CD4-positive, alpha-beta T cell treated with Interleukin-15 for 4 hours (primary cell): ENCODE measurements at regions not wholly inside any gene's neighbourhood (a gene's known extent, or its start where the extent isn't known, plus 50 kb on each side); places are given as distances from the start of the nearest gene placed in this dataset.
"Not testable (repeated sequence)": the region's sequence is repeated elsewhere in the genome, so short reads cannot be mapped to it uniquely, and the experiment has no call there.

Experiments used
- DNase-seq: peaks from one replicate; pipeline ENCODE4 v3.0.0-alpha.2; 2020; ENCODE audit warnings: low spot score

DNA sequence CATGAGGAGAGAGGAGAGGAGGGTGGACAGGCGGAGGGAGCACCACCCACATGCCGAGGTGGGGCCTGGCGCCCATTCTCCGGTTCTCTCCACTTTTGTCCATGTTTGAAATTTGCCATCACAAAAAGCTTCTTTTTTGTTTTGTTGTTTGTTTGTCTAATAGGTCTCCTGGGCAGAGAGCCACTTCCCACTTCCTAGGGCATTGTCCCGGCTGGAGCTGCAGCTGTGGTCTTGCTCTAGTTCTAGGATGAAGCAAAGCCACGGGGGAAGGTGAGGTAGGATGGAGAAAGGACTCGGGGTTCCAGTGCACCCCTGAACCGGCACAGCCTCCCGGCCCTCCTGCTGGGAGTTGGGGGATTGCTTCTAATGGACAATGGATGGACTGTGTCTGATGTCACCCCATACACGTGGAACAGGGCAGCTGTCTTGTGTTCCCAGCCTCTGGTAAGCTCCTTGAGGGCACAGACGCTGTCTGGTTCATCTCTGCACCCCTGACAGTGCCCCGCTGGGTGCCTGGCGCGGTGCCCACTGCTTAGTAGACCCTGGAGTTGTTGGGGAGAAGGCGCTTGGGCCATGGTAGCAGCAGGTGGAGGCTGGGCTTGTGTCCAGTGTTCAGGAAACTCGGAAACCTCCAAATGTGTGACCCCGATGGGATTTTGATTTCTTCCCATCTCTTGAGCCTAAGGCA is 278.4 kb downstream of the NDUFA10 start:
- DNase-seq: no peak

DNA sequence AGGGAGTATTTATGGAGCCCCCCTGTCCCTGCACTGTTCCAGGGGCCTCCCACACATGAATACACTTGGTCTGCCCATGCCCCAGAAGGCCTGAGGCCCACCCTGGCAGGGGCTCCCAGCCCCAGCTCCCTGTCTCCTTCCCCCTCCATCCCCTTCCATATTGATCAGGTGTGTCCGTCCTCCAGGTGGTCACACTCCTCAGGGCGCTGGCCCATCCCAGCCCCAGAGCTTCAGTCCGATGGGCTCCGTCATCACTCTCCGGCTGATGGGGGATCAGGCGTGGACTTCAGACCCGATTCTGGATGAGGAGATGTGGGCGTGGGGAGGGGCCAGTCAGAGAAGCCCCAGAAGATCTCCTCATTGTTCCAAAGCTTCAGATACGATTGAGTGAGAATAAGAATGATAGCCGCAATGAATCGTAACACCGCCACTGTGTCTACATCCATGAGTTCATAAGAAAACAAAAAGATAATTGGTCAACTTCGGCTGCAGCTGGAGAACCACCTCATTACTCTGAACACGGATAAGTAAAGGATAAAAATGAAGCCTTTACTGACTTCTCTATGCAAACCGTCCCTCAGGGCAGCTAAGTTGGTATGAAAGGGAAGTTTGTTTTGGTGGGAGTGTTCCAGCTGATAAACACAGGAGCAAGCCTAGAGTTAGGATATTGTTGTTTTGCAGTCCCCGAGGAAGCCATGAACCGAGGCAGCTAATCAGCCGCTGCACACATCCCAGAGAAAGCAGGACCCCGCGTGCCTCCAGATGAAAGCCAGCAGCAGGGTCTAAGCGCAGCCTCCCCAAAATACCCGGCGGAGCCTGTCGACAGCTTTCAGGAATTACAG is 279.5 kb downstream of the NDUFA10 start:
- no peak for DNase-seq

GRCh38 chr2:239744706-239745340 is 280.3 kb downstream of the NDUFA10 start:
- no peak for DNase-seq

DNA sequence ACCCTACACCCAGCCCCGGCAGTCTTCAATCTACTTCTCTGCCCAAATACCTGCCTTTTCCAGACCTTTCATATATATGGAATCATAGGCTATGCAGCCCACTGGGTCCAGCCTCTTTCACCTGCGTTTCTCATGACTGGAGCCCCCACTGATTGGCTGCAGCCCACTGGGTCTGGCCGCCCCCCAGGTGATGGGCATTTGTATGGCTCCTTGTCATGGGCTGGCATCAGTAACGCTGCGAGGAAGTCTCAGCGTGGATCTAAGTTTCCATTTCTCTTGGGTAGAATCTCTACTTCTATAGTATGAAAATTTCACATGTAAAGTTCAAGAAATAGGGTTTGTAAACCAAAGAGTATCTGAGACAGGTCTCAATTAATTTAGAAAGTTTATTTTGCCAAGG is 281.9 kb downstream of the NDUFA10 start:
- DNase-seq: no peak

- no peak for DNase-seq
Measured at GRCh38 chr2:239742377-239742776, 282.8 kb downstream of the NDUFA10 start.

- no peak for DNase-seq
Measured at GRCh38 chr2:239739206-239739605, 285.9 kb downstream of the NDUFA10 start.

DNA sequence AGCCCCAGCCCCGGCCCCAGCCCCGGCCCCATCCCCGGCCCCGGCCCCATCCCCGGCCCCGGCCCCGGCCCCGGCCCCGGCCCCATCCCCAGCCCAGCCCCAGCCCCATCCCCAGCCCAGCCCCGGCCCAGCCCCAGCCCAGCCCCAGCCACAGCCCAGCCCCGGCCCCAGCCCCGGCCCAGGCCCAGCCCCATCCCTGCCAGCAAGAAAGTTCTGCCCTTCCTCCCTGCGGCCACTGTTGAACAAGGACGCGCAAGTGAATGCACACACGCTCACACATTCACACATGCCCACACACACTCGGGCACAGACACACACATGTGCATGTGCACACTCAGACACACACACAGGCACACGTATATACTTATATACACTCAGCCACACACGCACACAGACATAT is 287.0 kb downstream of the NDUFA10 start:
- no peak for DNase-seq

- DNase-seq: no peak
Measured at GRCh38 chr2:239737144-239737463, 288.0 kb downstream of the NDUFA10 start.

GRCh38 chr2:239736358-239737143 is 288.6 kb downstream of the NDUFA10 start:
- no peak for DNase-seq

GRCh38 chr2:239735829-239736357 is 289.2 kb downstream of the NDUFA10 start:
- no peak for DNase-seq

DNA sequence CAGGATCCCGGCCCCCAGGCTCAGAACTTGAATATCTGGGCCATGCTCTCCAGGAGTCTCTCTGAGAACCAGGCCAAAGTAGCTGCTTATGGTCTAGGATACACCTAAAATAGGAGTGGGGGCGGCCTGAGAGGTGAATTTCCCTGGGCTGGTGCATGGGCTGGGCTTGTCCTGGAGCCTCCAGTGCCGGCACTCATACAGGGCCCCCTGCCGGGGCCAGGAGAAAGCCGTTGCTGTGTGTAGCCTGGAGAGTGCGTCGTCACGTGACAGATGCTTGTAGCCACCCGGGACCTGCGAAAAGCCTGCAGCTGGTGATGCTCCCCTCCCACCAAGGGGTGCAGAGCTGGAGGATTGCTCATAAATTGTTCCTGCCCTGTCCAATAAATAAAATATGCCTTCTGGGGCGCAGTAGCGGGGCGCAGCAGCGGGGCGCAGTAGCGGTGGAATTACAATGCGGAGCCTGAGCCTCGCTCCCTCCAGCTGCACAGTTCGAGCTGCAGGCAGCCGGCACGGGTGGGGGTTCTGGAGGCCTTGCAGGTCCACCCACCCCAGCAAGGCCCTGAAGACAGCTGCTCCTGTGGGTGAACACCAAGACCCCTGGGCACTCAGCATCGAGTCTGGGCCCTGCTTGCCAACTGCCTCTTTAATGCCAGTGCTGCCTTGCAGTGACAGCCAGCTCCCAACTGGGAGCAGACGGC is 289.9 kb downstream of the NDUFA10 start:
- no peak for DNase-seq

- DNase-seq: no peak
Measured at GRCh38 chr2:239734436-239735005, 290.6 kb downstream of the NDUFA10 start.

DNA sequence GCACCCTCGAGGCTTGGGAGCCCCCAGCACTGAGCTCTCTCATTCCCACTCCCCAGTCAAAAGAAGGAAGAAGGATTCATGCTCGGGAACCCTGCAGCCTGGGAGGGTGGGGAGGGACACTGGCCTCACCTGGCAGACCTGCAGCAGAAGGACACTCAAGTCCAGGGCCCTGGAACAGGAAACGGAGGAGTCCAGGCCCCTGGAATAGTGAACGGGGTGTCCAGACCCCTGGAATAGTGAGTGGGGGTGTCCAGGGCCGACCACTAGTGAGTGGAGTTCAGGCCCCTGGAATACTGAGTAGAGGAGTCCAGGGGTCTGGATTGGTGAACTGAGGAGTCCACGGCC is 292.5 kb downstream of the NDUFA10 start:
- DNase-seq: no peak

DNA sequence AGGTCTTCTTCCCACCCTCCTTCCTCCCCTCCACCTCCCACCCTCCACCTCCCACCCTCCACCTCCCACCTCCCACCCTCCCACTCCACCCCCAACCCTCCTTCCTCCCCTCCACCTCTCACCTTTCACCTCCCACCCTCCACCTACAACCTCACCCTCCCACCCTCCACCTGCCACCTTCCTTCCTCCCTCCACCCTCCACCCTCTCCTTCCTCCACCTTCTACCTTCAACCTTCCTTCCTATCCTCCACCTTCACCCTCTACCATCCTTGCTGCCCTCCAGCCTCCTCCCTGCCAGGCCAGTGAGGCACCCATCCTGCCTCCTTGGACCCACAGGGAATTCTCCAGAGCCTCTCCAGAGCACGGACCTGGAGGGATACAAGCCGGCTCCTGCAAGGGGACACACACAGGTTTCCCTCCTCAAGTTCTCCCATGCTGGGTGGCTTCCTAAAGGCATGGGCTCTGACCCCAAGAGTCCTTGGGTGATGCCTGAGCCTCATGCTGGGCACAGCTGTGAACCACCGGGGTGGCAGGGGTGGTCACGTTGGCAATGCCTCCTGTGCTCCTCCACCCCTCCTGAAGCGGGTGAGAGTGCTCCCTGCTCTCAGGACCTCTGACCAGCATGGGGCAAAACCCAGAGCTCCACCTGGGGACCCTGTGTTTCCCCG is 293.0 kb downstream of the NDUFA10 start:
- no peak for DNase-seq

DNA sequence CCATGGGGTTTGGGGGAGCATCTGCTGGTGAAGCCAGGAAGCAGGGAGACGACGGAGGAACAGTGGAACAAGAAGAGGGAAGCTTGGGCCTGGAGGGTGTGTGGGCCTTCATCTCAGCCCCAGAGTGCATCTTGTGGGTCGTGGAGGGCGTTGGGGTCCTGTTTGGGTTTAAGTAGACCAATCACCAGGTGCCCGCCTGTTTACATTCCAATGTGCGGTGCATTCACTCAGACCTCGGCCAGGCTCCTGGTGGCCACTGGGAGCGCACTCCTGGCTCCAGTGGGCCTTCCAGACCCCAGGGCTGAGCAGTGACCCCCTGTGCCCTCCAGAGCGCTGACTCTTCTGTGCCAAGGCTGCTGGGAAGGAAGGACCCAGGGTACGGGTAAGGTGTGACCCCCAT is 293.7 kb downstream of the NDUFA10 start:
- DNase-seq: no peak

DNA sequence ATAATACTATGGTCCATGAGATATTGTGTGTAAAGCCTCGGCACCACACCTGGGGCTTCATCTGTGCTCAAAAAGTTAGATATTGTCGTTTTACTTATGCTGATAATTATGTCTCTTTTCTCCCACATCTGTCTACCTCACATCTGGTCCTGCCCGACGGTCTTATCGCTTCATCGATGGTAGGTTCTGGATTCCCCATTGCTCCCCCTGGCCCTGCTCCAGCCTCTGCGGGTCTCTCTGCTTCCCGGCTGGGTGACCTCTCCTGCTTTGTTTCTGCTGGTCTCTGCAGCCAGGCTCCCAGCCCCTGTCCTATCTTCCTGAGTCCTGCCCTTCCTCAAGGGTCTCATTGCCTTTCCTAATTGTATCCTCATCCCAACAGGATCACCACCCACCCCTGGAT is 294.2 kb downstream of the NDUFA10 start:
- no peak for DNase-seq

DNA sequence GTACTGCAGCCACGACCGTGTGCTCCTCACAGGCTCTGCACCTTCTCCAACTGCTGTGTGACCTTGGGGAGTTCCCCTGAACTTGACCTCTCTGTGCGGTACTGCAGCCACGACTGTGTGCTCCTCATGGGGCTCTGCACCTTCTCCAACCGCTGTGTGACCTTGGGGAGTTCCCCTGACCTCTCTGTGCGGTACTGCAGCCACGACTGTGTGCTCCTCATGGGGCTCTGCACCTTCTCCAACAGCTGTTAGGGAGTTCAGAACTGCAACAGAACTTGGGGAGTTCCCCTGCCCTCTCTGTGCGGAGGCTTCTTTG is 294.6 kb downstream of the NDUFA10 start:
- DNase-seq: not testable (repeated sequence)

- no peak for DNase-seq
Measured at GRCh38 chr2:239729681-239730566, 295.2 kb downstream of the NDUFA10 start.

DNA sequence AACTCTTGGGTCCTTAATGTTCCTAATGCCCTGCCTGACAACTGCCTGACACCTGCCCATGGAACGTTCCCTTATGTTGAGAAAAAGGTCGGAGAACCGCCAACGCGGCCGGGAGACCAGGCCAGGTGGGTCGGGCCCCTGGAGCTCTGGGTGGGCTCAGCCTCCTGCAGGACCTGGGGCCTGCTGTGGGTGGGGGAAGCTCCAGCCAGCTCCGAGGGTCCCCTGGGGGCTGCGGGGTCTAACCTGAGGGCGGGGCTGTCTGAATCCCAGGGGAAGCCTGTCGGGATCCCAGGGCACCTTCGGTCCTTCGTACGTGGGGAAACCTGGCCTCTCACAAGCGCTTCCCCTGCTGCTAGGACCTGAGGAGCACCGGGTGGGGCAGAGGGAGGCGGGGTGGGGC is 296.0 kb downstream of the NDUFA10 start:
- DNase-seq: no peak

GRCh38 chr2:239728751-239729150 is 296.4 kb downstream of the NDUFA10 start:
- DNase-seq: no peak
